MCF 10A (cell line): ENCODE measurements at regions not wholly inside any gene's neighbourhood (a gene's known extent, or its start where the extent isn't known, plus 50 kb on each side); places are given as distances from the start of the nearest gene placed in this dataset.
"Not testable (repeated sequence)": the region's sequence is repeated elsewhere in the genome, so short reads cannot be mapped to it uniquely, and the experiment has no call there.

Experiments used
- BruUV-seq: library from RNA; stranded (reverse); fragments of 400-500 nt; replicated peaks from 2 replicates; lab custom pipeline; 2021; lab: Mats Ljungman, UMichigan
- CTCF ChIA-PET: fragments of 300-600 bp; sonication (Branson Sonifier 250); formaldehyde crosslinking; extraction: SDS; loops from one replicate; lab custom pipeline; 2021; ENCODE audit warnings: antibody characterized with exemption, inconsistent platforms; lab: Yijun Ruan, JAX
- POLR2A ChIA-PET: fragments of 300-600, 350-650 bp; sonication (Branson Sonifier 250); formaldehyde crosslinking; extraction: SDS; loops from one replicate; lab custom pipeline; 2020; ENCODE audit warnings: antibody characterized with exemption, inconsistent platforms; lab: Yijun Ruan, JAX
- DNase-seq: peaks from one replicate; pipeline ENCODE4 v3.0.0-alpha.2; 2018; ENCODE audit not compliant: unreplicated experiment
- H3K27ac Mint-ChIP-seq: one replicate; pipeline ENCODE4 v1.8.0; 2022; ENCODE audit warnings: mild to moderate bottlenecking, low read depth, mixed read lengths; ENCODE audit not compliant: unreplicated experiment
- H3K27me3 Mint-ChIP-seq: one replicate; pipeline ENCODE4 v1.8.0; 2022; ENCODE audit warnings: mixed read lengths; ENCODE audit not compliant: insufficient read depth, unreplicated experiment
- H3K36me3 Mint-ChIP-seq: one replicate; pipeline ENCODE4 v1.8.0; 2022; ENCODE audit warnings: mild to moderate bottlenecking, moderate library complexity, mixed read lengths; ENCODE audit not compliant: insufficient read depth, unreplicated experiment
- H3K4me1 Mint-ChIP-seq: one replicate; pipeline ENCODE4 v1.8.0; 2022; ENCODE audit warnings: mixed read lengths; ENCODE audit not compliant: insufficient read depth, unreplicated experiment
- H3K4me3 Mint-ChIP-seq: one replicate; pipeline ENCODE4 v1.8.0; 2022; ENCODE audit warnings: mild to moderate bottlenecking, moderate library complexity, mixed read lengths; ENCODE audit not compliant: unreplicated experiment
- H3K9me3 Mint-ChIP-seq: one replicate; pipeline ENCODE4 v1.8.0; 2022; ENCODE audit warnings: mixed read lengths; ENCODE audit not compliant: unreplicated experiment
- CTCF ChIP-seq: fragments of 200-600 bp; IDR thresholded peaks from one replicate; pipeline ENCODE4 v1.8.0; 2022; ENCODE audit warnings: antibody characterized with exemption, mild to moderate bottlenecking; ENCODE audit not compliant: unreplicated experiment
- intact Hi-C: fragments of 100-400 bp; cut with micrococcal nuclease; formaldehyde crosslinking; loops from 2 replicates; pipeline ENCODE4 v1.14.1; 2022

- ChIA-PET CTCF (interaction anchor here (0.6 kb wide), 1 partner anchor 58 kb away, joined by 5 read pairs; no protein-coding TSS in a partner anchor), POLR2A (no interaction called here)
- H3K27me3 Mint-ChIP-seq: peaks cover 7% of the 10 kb centered on the region
- peak overlapping the region; percentile 18 for H3K27ac Mint-ChIP-seq
- DNase-seq: no peak
- no peak overlapping the region for H3K4me3 Mint-ChIP-seq
- H3K9me3 Mint-ChIP-seq: no peaks in the 10 kb centered on the region
- no TSS peak for BruUV-seq
- no peak for TF ChIP-seq CTCF
- H3K4me1 Mint-ChIP-seq: no peaks in the 10 kb centered on the region
- no peaks in the 10 kb centered on the region for H3K36me3 Mint-ChIP-seq
- intact Hi-C loops: no loop called here
These were observed 715.3 kb upstream of the NEGR1 start for GRCh38 chr1:72997624-72998023.

DNA sequence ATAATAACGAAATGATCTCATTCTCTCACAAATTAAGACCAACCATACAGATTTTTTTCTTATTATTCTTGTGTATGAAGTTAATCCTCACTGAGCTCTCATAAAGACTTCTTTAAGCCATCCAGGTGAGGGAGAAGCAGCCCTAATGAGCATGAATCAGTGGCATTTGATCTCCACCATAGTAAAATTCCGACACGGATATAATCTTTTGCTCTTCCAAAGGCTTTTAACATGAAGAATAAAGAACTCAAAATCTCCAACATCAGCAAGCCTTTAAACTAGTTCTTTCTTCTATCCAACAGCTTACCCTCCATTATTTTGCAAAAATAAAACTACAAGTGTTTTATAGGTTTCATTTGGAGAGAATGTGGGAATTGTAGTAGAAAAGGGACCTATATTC is 714.7 kb upstream of the NEGR1 start:
- DNase-seq: no peak
- intact Hi-C loops: no loop called here
- TF ChIP-seq CTCF: no peak
- Mint-ChIP-seq H3K27ac (no peak overlapping the region), H3K4me3 (no peak overlapping the region), H3K36me3 (no peaks in the 10 kb centered on the region), H3K9me3 (no peaks in the 10 kb centered on the region), H3K4me1 (no peaks in the 10 kb centered on the region), H3K27me3 (peaks cover 7% of the 10 kb centered on the region)
- ChIA-PET POLR2A (no interaction called here), CTCF (no interaction called here)
- no TSS peak for BruUV-seq

- CTCF ChIA-PET, POLR2A ChIA-PET, H3K27me3 Mint-ChIP-seq, H3K9me3 Mint-ChIP-seq, H3K4me3 Mint-ChIP-seq, H3K36me3 Mint-ChIP-seq, intact Hi-C loops, DNase-seq, H3K4me1 Mint-ChIP-seq, H3K27ac Mint-ChIP-seq, BruUV-seq: not testable (repeated sequence)
These were observed 705.5 kb upstream of the NEGR1 start for GRCh38 chr1:72987871-72988270.

DNA sequence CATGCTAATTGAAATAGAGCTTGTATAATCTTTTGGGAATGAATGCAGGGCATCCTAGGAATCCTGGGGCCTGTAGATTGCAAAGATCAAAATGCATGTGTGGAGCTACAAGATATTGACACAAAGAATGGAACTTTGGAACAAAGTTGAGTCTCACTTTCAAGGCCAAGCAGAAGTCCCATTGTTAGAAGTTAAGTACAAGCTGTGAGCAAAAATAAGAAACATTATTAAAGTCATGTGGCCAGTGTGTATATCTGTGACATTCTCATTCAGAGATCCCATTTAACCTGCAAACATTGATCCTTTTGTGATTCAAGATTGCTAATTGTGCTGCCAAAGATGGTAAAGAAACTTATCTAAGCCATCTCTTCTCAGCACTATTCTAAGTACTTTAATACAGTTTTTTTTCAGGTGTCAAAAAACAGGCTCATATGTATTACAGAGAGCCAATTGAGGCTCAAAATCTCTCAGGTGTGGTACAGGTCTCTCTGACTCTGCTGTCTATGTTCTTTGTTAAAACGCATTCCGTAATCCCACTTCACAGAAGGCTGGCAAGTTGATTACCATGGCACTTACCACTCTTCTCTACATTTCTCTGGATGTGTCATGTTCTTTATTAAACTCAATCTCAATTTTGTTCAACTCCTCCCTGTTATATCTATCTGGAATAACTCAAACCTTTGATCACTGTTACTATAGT is 704.4 kb upstream of the NEGR1 start:
- ChIA-PET POLR2A (no interaction called here), CTCF (no interaction called here)
- intact Hi-C loops: no loop called here
- DNase-seq: no peak
- TF ChIP-seq CTCF: no peak
- no peak overlapping the region for H3K27ac Mint-ChIP-seq
- H3K4me3 Mint-ChIP-seq: no peak overlapping the region
- no peaks in the 10 kb centered on the region for H3K27me3 Mint-ChIP-seq
- H3K9me3 Mint-ChIP-seq: peaks cover 9% of the 10 kb centered on the region
- BruUV-seq: no TSS peak
- no peaks in the 10 kb centered on the region for H3K4me1 Mint-ChIP-seq
- no peaks in the 10 kb centered on the region for H3K36me3 Mint-ChIP-seq

- H3K4me1 Mint-ChIP-seq, H3K4me3 Mint-ChIP-seq, CTCF ChIA-PET, BruUV-seq, H3K27ac Mint-ChIP-seq, H3K9me3 Mint-ChIP-seq, intact Hi-C loops, H3K36me3 Mint-ChIP-seq, H3K27me3 Mint-ChIP-seq, POLR2A ChIA-PET, DNase-seq: not testable (repeated sequence)
These were observed 702.7 kb upstream of the NEGR1 start for GRCh38 chr1:72985024-72985423.

DNA sequence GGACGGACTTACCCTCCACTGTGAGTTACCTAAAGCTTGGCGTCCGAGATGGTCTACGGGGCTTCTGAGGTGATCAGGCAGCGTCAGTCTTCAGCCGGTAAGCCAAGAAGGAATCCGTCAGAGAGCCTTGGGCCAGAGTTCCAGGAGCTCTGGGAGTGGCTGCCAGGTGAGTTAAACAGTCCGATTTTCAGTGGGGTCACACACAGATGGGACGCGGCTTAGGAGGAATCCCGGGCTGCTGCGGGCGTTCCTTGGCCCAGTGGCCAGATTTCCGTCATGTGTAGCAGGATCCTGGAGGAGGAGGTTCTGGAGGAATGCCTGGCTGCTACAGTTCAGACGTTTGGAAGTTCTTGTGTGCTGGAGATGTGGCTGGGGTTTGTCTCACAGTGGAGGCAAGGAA is 700.7 kb upstream of the NEGR1 start:
- H3K27me3 Mint-ChIP-seq, DNase-seq, H3K9me3 Mint-ChIP-seq, intact Hi-C loops, H3K27ac Mint-ChIP-seq, H3K36me3 Mint-ChIP-seq, BruUV-seq, H3K4me1 Mint-ChIP-seq, CTCF ChIA-PET, POLR2A ChIA-PET, H3K4me3 Mint-ChIP-seq: not testable (repeated sequence)
